Endodermal cell (in vitro differentiated cells): ENCODE measurements at regions not wholly inside any gene's neighbourhood (a gene's known extent, or its start where the extent isn't known, plus 50 kb on each side); places are given as distances from the start of the nearest gene placed in this dataset.

Source experiments
- DNase-seq: peaks from one replicate; pipeline ENCODE4 v3.0.0-alpha.2; 2017
- H3K27ac ChIP-seq: 2 replicates; pipeline ENCODE4 v1.5.1; 2013; ENCODE audit warnings: mild to moderate bottlenecking, low read depth, low read length, moderate library complexity
- H3K27me3 ChIP-seq: 2 replicates; pipeline ENCODE4 v1.6.1; 2013; ENCODE audit warnings: mild to moderate bottlenecking, low read length, moderate library complexity; ENCODE audit not compliant: insufficient read depth, control insufficient read depth, poor library complexity, severe bottlenecking
- H3K36me3 ChIP-seq: 2 replicates; pipeline ENCODE4 v1.7.0; 2013; ENCODE audit warnings: mild to moderate bottlenecking, low read length, moderate library complexity; ENCODE audit not compliant: control insufficient read depth, insufficient read depth
- H3K4me1 ChIP-seq: one replicate; pipeline ENCODE4 v1.7.0; 2013; ENCODE audit warnings: low read length; ENCODE audit not compliant: control insufficient read depth, insufficient read depth
- H3K4me3 ChIP-seq: 2 replicates; pipeline ENCODE4 v1.5.1; 2013; ENCODE audit warnings: mild to moderate bottlenecking, low read length, moderate library complexity
- H3K9ac ChIP-seq: 2 replicates; pipeline ENCODE4 v1.6.1; 2013; ENCODE audit warnings: mild to moderate bottlenecking, low read length, moderate library complexity; ENCODE audit not compliant: poor library complexity, severe bottlenecking; ENCODE audit errors: extremely low read depth
- H3K9me3 ChIP-seq: 2 replicates; pipeline ENCODE4 v1.6.1; 2013; ENCODE audit warnings: mild to moderate bottlenecking, low read length, moderate library complexity; ENCODE audit not compliant: control insufficient read depth
- H3K27ac Mint-ChIP-seq: 2 replicates; pipeline ENCODE4 v1.8.0; 2020; ENCODE audit warnings: mixed read lengths
- H3K27me3 Mint-ChIP-seq: 2 replicates; pipeline ENCODE4 v1.8.0; 2021; ENCODE audit warnings: mild to moderate bottlenecking, mixed read lengths; ENCODE audit not compliant: insufficient read depth
- H3K36me3 Mint-ChIP-seq: 2 replicates; pipeline ENCODE4 v1.8.0; 2020; ENCODE audit warnings: low read depth, mixed read lengths
- H3K4me1 Mint-ChIP-seq: 2 replicates; pipeline ENCODE4 v1.8.0; 2020; ENCODE audit warnings: mixed read lengths
- H3K4me3 Mint-ChIP-seq: 2 replicates; pipeline ENCODE4 v1.8.0; 2020; ENCODE audit warnings: mild to moderate bottlenecking, moderate library complexity, mixed read lengths
- H3K9me3 Mint-ChIP-seq: 2 replicates; pipeline ENCODE4 v1.8.0; 2020; ENCODE audit warnings: mild to moderate bottlenecking, mixed read lengths
- WGBS, 2 experiments: methylation state at CpG; one replicate each; pipeline versions ENCODE4 v1.1.5 to v1.1.7; 2013; ENCODE audit warnings: missing lambda C conversion rate in 2 of 2, mixed read lengths in 1 of 2; ENCODE audit not compliant: insufficient coverage in 1 of 2, insufficient read length in 1 of 2; 5-methylcytosine and 5-hydroxymethylcytosine counted together
- TF ChIP-seq, protein P1 (sequence below): fragments of 200-600 bp; sonication (generic); conservative IDR thresholded peaks from 2 replicates; pipeline ENCODE4 v1.5.0; 2021; ENCODE audit warnings: antibody characterized with exemption, mild to moderate bottlenecking

DNA sequence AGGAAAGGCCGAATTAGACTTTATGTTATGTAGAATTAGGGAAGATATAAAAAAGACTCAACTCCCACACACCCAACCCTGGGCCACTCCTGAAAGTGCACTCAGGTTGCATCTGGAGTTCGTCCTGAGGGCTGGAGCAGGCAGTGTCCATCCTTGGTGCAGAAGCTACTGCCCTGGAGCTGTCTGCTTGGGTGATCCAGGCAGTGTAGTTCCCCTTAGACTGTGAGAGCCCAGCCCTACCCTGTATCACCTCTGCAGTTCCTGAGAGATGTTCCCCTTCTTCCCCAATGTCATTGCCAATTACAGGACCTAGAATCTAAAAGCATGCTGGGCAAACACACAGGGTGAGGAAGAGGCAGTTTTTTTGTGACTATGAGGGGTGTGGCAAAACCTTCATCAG, 368.3 kb upstream of the ST8SIA4 start:
- Mint-ChIP-seq H3K4me1 (no peaks in the 10 kb centered on the region), H3K27me3 (no peaks in the 10 kb centered on the region), H3K9me3 (no peaks in the 10 kb centered on the region), H3K27ac (no peak overlapping the region), H3K36me3 (peaks cover 13% of the 10 kb centered on the region), H3K4me3 (no peak overlapping the region)
- Histone ChIP-seq H3K27me3 (no peaks in the 10 kb centered on the region), H3K36me3 (no peaks in the 10 kb centered on the region), H3K27ac (no peak overlapping the region), H3K4me3 (no peak overlapping the region), H3K4me1 (no peaks in the 10 kb centered on the region), H3K9me3 (no peaks in the 10 kb centered on the region), H3K9ac (no peak overlapping the region)
- no peak for DNase-seq
- TF ChIP-seq, protein P1, sequence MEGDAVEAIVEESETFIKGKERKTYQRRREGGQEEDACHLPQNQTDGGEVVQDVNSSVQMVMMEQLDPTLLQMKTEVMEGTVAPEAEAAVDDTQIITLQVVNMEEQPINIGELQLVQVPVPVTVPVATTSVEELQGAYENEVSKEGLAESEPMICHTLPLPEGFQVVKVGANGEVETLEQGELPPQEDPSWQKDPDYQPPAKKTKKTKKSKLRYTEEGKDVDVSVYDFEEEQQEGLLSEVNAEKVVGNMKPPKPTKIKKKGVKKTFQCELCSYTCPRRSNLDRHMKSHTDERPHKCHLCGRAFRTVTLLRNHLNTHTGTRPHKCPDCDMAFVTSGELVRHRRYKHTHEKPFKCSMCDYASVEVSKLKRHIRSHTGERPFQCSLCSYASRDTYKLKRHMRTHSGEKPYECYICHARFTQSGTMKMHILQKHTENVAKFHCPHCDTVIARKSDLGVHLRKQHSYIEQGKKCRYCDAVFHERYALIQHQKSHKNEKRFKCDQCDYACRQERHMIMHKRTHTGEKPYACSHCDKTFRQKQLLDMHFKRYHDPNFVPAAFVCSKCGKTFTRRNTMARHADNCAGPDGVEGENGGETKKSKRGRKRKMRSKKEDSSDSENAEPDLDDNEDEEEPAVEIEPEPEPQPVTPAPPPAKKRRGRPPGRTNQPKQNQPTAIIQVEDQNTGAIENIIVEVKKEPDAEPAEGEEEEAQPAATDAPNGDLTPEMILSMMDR, result no peak
- 76 to 80% methylated on average over 1 of the region's 2 CpGs for WGBS, 2 experiments

DNA sequence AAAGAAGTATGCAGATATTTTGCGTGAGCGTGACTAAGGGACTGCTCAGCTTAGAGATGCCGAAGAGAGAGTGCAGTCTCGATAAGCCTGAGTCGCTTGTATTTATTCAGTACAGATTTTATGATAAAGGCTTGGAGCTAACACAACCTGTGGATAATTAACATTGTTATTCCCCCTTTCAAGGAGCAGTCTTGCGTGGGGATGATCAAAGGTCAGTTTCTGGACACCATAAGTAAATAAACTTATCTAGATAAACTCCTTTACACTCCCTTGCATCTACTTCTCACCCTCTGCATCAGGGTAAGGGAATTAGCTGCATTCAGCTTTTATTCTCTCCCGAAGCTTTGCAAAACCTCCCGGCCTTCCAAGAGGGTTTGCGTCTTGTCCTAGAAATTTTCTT, 357.8 kb upstream of the ST8SIA4 start:
- DNase-seq, result no peak
- no peaks in the 10 kb centered on the region for H3K27me3 Mint-ChIP-seq

DNA sequence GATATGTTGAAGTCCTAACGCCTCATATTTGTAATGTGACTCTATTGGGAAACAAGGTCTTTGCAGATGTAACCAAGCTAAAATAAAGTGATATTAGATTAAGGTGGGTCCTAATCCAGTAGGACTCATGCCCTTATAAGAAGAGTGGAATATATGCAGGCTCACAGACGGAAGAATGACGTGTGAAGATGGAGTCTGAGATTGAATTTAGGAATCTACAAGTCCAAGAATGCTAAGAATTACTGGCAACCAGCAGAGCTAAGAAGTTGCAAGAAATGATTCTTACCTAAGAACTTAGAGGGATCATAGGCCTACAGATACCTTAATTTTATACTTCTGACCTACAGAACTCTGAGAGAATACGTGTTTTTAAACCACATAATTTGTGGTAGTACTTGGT, 350.0 kb upstream of the ST8SIA4 start:
- Mint-ChIP-seq H3K9me3 (peaks cover 6% of the 10 kb centered on the region), H3K27me3 (no peaks in the 10 kb centered on the region), H3K36me3 (peaks cover 28% of the 10 kb centered on the region), H3K4me1 (no peaks in the 10 kb centered on the region), H3K4me3 (no peak overlapping the region), H3K27ac (no peak overlapping the region)
- TF ChIP-seq, protein P1, result no peak
- peaks cover 8% of the 10 kb centered on the region for H3K9me3 ChIP-seq
- no peaks in the 10 kb centered on the region for H3K36me3 ChIP-seq
- H3K27ac ChIP-seq, result no peak overlapping the region
- no peaks in the 10 kb centered on the region for H3K4me1 ChIP-seq
- WGBS, 2 experiments, result 96 to 100% methylated on average over 1 to 4 of the region's 4 CpGs
- no peak overlapping the region for H3K9ac ChIP-seq
- no peak overlapping the region for H3K4me3 ChIP-seq
- DNase-seq, result no peak
- H3K27me3 ChIP-seq, result no peaks in the 10 kb centered on the region

More for the DNA sequence above, 357.8 kb upstream of the ST8SIA4 start:
- Histone ChIP-seq H3K4me1 (no peaks in the 10 kb centered on the region), H3K4me3 (no peak overlapping the region), H3K36me3 (peaks cover 19% of the 10 kb centered on the region), H3K9me3 (peaks cover 26% of the 10 kb centered on the region), H3K27me3 (no peaks in the 10 kb centered on the region), H3K9ac (no peak overlapping the region), H3K27ac (no peak overlapping the region)
- H3K4me3 Mint-ChIP-seq, result peak overlapping the region; percentile 2
- no peak overlapping the region for H3K27ac Mint-ChIP-seq
- WGBS, 2 experiments, result 85 to 95% methylated on average over 7 to 9 of the region's 9 CpGs
- peaks cover 38% of the 10 kb centered on the region for H3K9me3 Mint-ChIP-seq
- H3K4me1 Mint-ChIP-seq, result peaks cover 11% of the 10 kb centered on the region
- TF ChIP-seq, protein P1, result no peak
- H3K36me3 Mint-ChIP-seq, result peaks cover 78% of the 10 kb centered on the region
